T-cell (primary cell): ENCODE measurements at regions not wholly inside any gene's neighbourhood (a gene's known extent, or its start where the extent isn't known, plus 50 kb on each side); places are given as distances from the start of the nearest gene placed in this dataset.

Experiments used
- ATAC-seq, 4 experiments: fragments of 200-7000 bp in 3 of 4; fragments of 150-1000 bp in 1 of 4; cut with Tn5 transposase; replicated peaks in 1 of 4; 1 replicate in 3 of 4; 2 replicates in 1 of 4; pipeline ENCODE4 v1.10.0; 2021; ENCODE audit warnings: moderate library complexity in 3 of 4, mild to moderate bottlenecking in 2 of 4, moderate number of reproducible peaks in 1 of 4
- CTCF ChIA-PET, 2 donors: fragments of 300-600 bp; sonication (Branson Sonifier 250); formaldehyde crosslinking; loops; one replicate each; lab custom pipeline; 2022; ENCODE audit warnings: antibody characterized with exemption in 2 of 2; lab: Charles Lee
- POLR2A ChIA-PET, 2 donors: fragments of 300-600 bp; sonication (Branson Sonifier 250); formaldehyde crosslinking; loops; one replicate each; lab custom pipeline; 2022; ENCODE audit warnings: antibody characterized with exemption in 2 of 2; lab: Charles Lee
- DNase-seq, 35 experiments: peaks; one replicate each; pipeline versions ENCODE4 v3.0.0 to v3.0.0-alpha.2; 2013 to 2023
- H3K27ac ChIP-seq: one replicate; pipeline ENCODE4 v1.5.1; 2013; ENCODE audit warnings: low read length
- H3K27me3 ChIP-seq, 2 experiments: replicated peaks in 1 of 2; 1 replicate in 1 of 2; 2 replicates in 1 of 2; pipeline versions ENCODE4 v1.6.1 to v1.7.0; 2013; ENCODE audit warnings: low read length in 1 of 2, mixed read lengths in 1 of 2; ENCODE audit not compliant: control insufficient read depth in 2 of 2, insufficient read depth in 2 of 2; ENCODE audit errors: extremely low read depth in 1 of 2
- H3K36me3 ChIP-seq, 2 donors: 1 replicate in 1 of 2; 2 replicates in 1 of 2; pipeline versions ENCODE4 v1.6.1 to v1.7.0; 2013; ENCODE audit warnings: low read length in 1 of 2; ENCODE audit not compliant: control insufficient read depth in 2 of 2, insufficient read depth in 1 of 2; ENCODE audit errors: extremely low read depth in 1 of 2
- H3K4me1 ChIP-seq, 2 experiments: 1 replicate in 1 of 2; 2 replicates in 1 of 2; pipeline versions ENCODE4 v1.6.1 to v1.7.0; 2013; ENCODE audit warnings: low read length in 2 of 2, mixed read lengths in 1 of 2; ENCODE audit not compliant: insufficient read depth in 2 of 2, control insufficient read depth in 1 of 2; ENCODE audit errors: extremely low read depth in 1 of 2
- H3K4me3 ChIP-seq, 2 donors: 1 replicate in 1 of 2; 2 replicates in 1 of 2; pipeline versions ENCODE4 v1.5.1 to v1.7.0; 2013; ENCODE audit warnings: mild to moderate bottlenecking in 2 of 2, low read length in 1 of 2, moderate library complexity in 1 of 2; ENCODE audit not compliant: control insufficient read depth in 1 of 2; ENCODE audit errors: extremely low read depth in 1 of 2
- H3K9me3 ChIP-seq: 2 replicates; pipeline ENCODE4 v1.7.0; 2013
- H3K27ac Mint-ChIP-seq, 2 donors: one replicate each; pipeline ENCODE4 v1.8.0; 2020 to 2021; ENCODE audit warnings: mild to moderate bottlenecking in 2 of 2, mixed read lengths in 2 of 2
- H3K27me3 Mint-ChIP-seq, 2 donors: one replicate each; pipeline ENCODE4 v1.8.0; 2021 to 2022; ENCODE audit warnings: mixed read lengths in 2 of 2
- H3K36me3 Mint-ChIP-seq: one replicate; pipeline ENCODE4 v1.8.0; 2021; ENCODE audit warnings: mixed read lengths
- H3K4me1 Mint-ChIP-seq, 3 donors: one replicate each; pipeline ENCODE4 v1.8.0; 2020 to 2022; ENCODE audit warnings: mixed read lengths in 3 of 3, mild to moderate bottlenecking in 1 of 3
- H3K4me3 Mint-ChIP-seq, 3 donors: one replicate each; pipeline ENCODE4 v1.8.0; 2020 to 2022; ENCODE audit warnings: mild to moderate bottlenecking in 3 of 3, mixed read lengths in 3 of 3, moderate library complexity in 3 of 3
- H3K9me3 Mint-ChIP-seq, 3 donors: one replicate each; pipeline ENCODE4 v1.8.0; 2020 to 2022; ENCODE audit warnings: mixed read lengths in 3 of 3
- WGBS: methylation state at CpG from one replicate; pipeline ENCODE4 v1.1.5; 2013; ENCODE audit warnings: missing lambda C conversion rate; ENCODE audit not compliant: insufficient coverage; 5-methylcytosine and 5-hydroxymethylcytosine counted together

DNA sequence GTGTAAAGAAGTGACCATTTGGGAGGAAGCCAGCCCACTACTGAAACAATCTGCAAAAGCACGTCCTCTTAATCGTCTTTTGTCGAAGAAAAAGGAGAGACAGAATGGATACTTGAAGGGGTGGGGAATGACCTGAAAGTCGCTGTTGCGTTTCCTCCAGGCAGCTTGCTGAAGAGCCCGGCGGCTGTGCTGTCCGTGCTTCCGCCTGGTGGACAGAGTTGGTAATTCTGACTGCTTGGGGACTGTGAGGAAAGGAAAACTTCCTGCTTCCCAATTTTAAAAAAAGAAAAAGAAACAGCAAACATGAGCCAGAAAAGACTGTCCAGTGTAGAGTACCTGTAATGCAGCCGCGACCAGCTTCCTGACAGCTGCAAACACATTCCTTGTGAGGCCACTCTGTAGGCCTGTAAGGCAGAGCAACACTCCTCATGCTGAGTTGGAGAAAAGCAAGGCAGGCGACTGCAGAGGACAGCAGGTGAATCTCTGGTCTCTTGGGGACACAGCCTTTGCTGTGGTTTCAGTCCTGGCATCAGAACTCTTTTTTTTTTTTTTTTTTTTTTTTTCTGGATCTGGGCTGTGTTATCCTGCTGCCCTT lies 251.1 kb upstream of the TBX18 start:
- Mint-ChIP-seq H3K9me3 (peaks cover 0 to 12% (median 0%) of the 10 kb centered on the region in 3 donors), H3K4me3 (no peak overlapping the region), H3K27me3 (peaks cover 4 to 6% of the 10 kb centered on the region in 2 donors), H3K36me3 (no peaks in the 10 kb centered on the region), H3K27ac (no peak overlapping the region), H3K4me1 (no peaks in the 10 kb centered on the region)
- 17% methylated on average over 3 of the region's 12 CpGs for WGBS
- H3K4me1 ChIP-seq: no peaks in the 10 kb centered on the region
- H3K36me3 ChIP-seq: no peaks in the 10 kb centered on the region
- ATAC-seq (no peak), DNase-seq (no peak)
- H3K4me3 ChIP-seq: no peak overlapping the region
- H3K27me3 ChIP-seq: no peaks in the 10 kb centered on the region
- H3K9me3 ChIP-seq: no peaks in the 10 kb centered on the region
- ChIA-PET POLR2A (no interaction called here), CTCF (no interaction called here)
- H3K27ac ChIP-seq: no peak overlapping the region

DNA sequence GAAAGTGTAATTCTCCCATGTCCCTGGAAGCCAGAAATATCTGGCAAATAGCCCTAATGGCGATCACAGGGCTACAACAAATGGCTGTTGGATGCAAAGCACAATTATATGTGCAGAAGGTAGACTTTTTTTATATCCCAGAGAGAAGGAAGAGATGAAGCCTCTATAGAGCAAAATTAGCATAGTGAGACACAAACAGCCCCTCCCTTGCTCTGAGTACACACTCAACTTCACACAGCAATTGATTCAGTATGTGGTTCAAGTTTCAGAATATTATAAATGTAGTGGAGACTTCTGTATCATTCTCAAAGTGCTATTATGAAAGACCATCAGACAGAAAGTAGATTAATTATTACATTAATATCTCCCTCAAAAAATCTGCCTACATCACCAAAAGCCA lies 246.5 kb upstream of the TBX18 start:
- no peak overlapping the region for H3K27ac ChIP-seq
- Mint-ChIP-seq H3K27me3 (peaks cover 4 to 9% of the 10 kb centered on the region in 2 donors), H3K4me3 (no peak overlapping the region), H3K4me1 (no peaks in the 10 kb centered on the region), H3K36me3 (no peaks in the 10 kb centered on the region), H3K9me3 (peaks cover 0 to 12% (median 0%) of the 10 kb centered on the region in 3 donors), H3K27ac (no peak overlapping the region)
- no peak overlapping the region for H3K4me3 ChIP-seq
- no peaks in the 10 kb centered on the region for H3K36me3 ChIP-seq
- DNase-seq: no peak
- H3K4me1 ChIP-seq: no peaks in the 10 kb centered on the region
- no peaks in the 10 kb centered on the region for H3K9me3 ChIP-seq
- no peak for ATAC-seq
- H3K27me3 ChIP-seq: no peaks in the 10 kb centered on the region
- ChIA-PET POLR2A (no interaction called here), CTCF (no interaction called here)
- no CpG with 5 or more reads among the region's 1 CpG for WGBS

DNA sequence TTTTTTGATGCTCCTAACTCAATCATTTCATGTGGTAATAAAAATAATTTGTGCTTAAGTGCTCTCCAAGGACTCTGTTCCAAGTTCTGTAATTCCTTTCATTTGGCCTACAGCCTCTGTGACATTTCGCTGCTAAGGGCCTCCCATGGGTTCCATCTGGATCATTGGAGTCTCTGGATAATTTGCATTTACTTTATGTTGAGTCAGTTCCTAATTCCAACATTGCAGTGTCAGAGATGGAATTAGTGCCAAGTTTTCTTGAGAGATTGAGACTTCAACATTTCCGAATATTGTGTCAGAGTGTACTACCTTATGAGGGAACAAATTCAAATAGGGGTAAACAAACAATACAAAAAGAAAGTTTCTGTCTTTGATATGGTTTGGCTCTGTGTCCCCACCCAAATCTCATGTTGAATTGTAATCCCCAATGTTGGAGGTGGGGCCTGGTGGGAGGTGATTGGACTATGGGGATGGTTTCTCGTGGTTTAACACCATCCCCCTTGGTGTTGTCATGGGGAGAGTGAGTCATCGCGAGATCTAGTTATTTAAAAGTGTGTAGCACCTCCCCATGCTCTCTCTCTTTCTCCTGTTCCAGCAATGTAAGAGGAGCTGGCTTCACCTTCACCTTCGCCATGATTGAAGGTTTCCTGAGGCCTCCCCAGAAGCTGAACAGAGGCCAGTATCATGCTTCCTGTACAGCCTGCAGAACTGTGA lies 244.1 kb upstream of the TBX18 start:
- CTCF ChIA-PET: no interaction called here
- Mint-ChIP-seq H3K27ac (no peak overlapping the region), H3K4me1 (no peaks in the 10 kb centered on the region), H3K4me3 (no peak overlapping the region), H3K9me3 (peaks cover 0 to 13% (median under 1%) of the 10 kb centered on the region in 3 donors), H3K36me3 (no peaks in the 10 kb centered on the region), H3K27me3 (peaks cover 0 to 3% of the 10 kb centered on the region in 2 donors)
- Histone ChIP-seq H3K4me1 (no peaks in the 10 kb centered on the region), H3K27ac (no peak overlapping the region), H3K36me3 (no peaks in the 10 kb centered on the region), H3K27me3 (no peaks in the 10 kb centered on the region), H3K9me3 (no peaks in the 10 kb centered on the region), H3K4me3 (no peak overlapping the region)
- POLR2A ChIA-PET: no interaction called here
- 100% methylated on average over 2 of the region's 6 CpGs for WGBS
- no peak for DNase-seq
- ATAC-seq: no peak

DNA sequence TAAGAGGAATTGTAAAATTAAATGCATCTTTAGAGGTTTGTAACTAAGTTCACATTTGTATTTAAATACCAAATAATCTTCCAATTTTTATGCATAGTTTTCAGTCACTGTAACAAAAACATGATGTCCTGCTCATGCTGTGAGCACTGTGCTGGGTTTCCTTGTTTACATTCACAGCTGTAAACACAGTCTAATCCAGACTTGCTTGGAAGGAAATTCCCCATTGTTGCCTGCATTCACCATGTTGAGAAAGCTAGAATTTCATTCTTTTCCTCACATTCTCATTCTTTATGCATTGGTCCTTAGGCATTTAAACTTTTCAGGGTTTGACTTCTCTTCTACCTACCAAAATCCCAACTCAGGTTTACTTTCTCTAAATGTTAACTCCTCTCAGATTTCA lies 242.0 kb upstream of the TBX18 start:
- CTCF ChIA-PET: no interaction called here
- Mint-ChIP-seq H3K4me1 (no peaks in the 10 kb centered on the region), H3K36me3 (no peaks in the 10 kb centered on the region), H3K27ac (no peak overlapping the region), H3K4me3 (no peak overlapping the region), H3K27me3 (peaks cover 0 to 3% of the 10 kb centered on the region in 2 donors), H3K9me3 (peaks cover 0 to 17% (median 5%) of the 10 kb centered on the region in 3 donors)
- ATAC-seq (no peak), DNase-seq (no peak)
- H3K27ac ChIP-seq: no peak overlapping the region
- no peak overlapping the region for H3K4me3 ChIP-seq
- H3K36me3 ChIP-seq: no peaks in the 10 kb centered on the region
- POLR2A ChIA-PET: no interaction called here
- no peaks in the 10 kb centered on the region for H3K27me3 ChIP-seq
- no peaks in the 10 kb centered on the region for H3K4me1 ChIP-seq
- H3K9me3 ChIP-seq: no peaks in the 10 kb centered on the region

DNA sequence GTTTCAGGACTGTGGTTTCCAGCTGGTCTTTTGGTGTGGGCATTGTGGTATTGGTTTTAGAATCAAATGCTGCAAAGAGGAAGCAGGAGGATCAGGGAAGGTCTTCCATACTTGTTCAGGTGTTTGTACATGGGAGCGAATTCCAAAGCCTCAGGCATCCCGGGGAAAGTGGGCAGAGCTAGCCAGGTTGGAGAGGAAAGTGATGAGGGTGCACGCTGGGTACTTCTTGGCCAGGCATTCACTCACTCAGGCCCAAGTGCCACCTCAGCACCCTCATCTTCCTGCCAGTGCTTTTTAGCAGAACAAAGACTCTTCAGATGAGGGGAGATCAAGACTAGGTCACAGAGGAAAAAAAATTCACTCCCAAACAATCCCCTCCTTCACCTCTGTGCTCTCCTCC lies 241.1 kb upstream of the TBX18 start:
- no peaks in the 10 kb centered on the region for H3K36me3 ChIP-seq
- no peak overlapping the region for H3K4me3 ChIP-seq
- no peak overlapping the region for H3K27ac ChIP-seq
- ChIA-PET POLR2A (no interaction called here), CTCF (no interaction called here)
- ATAC-seq (no peak), DNase-seq (no peak)
- Mint-ChIP-seq H3K4me1 (no peaks in the 10 kb centered on the region), H3K27ac (no peak overlapping the region), H3K9me3 (peaks cover 0 to 14% (median 5%) of the 10 kb centered on the region in 3 donors), H3K4me3 (no peak overlapping the region), H3K27me3 (peaks cover 0 to 3% of the 10 kb centered on the region in 2 donors), H3K36me3 (no peaks in the 10 kb centered on the region)
- no peaks in the 10 kb centered on the region for H3K4me1 ChIP-seq
- no peaks in the 10 kb centered on the region for H3K27me3 ChIP-seq
- no peaks in the 10 kb centered on the region for H3K9me3 ChIP-seq
- 71% methylated on average over 2 of the region's 3 CpGs for WGBS

DNA sequence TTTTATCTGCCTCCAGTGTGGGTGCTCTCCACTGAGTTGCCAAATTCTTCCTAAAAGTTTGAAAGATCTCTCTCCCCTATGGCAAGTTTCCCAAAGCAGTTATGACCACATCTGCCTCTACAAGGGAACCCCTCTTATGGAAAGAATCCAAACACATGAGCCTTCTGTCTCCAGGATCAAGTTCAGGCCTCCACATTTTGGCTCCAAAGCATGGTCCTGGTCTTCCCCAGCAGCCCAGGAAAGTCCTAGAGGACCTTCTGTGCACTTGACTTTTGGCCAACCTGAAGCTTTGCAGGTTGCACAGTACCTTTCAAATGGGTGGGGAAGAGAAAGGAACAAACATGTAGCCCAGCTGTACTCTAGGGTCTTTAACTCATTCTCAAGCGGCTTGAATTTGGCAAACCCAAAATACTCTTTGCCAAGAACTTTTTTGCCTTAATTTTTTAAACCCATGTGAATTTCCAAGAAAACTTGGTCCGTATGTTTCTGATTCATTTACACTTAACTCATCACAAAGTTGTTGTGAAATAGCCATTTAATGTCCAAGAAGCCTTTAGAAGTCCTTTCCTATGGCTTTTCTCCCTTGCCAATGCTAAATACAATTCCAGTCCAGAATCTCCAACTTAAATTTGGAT lies 240.1 kb upstream of the TBX18 start:
- no peaks in the 10 kb centered on the region for H3K27me3 Mint-ChIP-seq
- Histone ChIP-seq H3K27ac (no peak overlapping the region), H3K4me1 (no peaks in the 10 kb centered on the region), H3K27me3 (no peaks in the 10 kb centered on the region), H3K4me3 (no peak overlapping the region), H3K36me3 (no peaks in the 10 kb centered on the region), H3K9me3 (no peaks in the 10 kb centered on the region)
- H3K4me1 Mint-ChIP-seq: no peaks in the 10 kb centered on the region
- WGBS: 80% methylated on average over 1 of the region's 2 CpGs
- H3K4me3 Mint-ChIP-seq: no peak overlapping the region
- peaks cover 0 to 14% (median 5%) of the 10 kb centered on the region in 3 donors for H3K9me3 Mint-ChIP-seq
- ChIA-PET CTCF (no interaction called here), POLR2A (no interaction called here)
- ATAC-seq: no peak
- no peak overlapping the region for H3K27ac Mint-ChIP-seq
- DNase-seq: no peak
- no peaks in the 10 kb centered on the region for H3K36me3 Mint-ChIP-seq
